GM19467 (cell line): ENCODE measurements at regions not wholly inside any gene's neighbourhood (a gene's known extent, or its start where the extent isn't known, plus 50 kb on each side); places are given as distances from the start of the nearest gene placed in this dataset.

Experiments
- ATAC-seq: cut with Tn5 transposase; IDR thresholded peaks from one replicate; pipeline ENCODE4 v1.9.1; 2021; ENCODE audit warnings: mild to moderate bottlenecking, moderate library complexity; ENCODE audit not compliant: unreplicated experiment

DNA sequence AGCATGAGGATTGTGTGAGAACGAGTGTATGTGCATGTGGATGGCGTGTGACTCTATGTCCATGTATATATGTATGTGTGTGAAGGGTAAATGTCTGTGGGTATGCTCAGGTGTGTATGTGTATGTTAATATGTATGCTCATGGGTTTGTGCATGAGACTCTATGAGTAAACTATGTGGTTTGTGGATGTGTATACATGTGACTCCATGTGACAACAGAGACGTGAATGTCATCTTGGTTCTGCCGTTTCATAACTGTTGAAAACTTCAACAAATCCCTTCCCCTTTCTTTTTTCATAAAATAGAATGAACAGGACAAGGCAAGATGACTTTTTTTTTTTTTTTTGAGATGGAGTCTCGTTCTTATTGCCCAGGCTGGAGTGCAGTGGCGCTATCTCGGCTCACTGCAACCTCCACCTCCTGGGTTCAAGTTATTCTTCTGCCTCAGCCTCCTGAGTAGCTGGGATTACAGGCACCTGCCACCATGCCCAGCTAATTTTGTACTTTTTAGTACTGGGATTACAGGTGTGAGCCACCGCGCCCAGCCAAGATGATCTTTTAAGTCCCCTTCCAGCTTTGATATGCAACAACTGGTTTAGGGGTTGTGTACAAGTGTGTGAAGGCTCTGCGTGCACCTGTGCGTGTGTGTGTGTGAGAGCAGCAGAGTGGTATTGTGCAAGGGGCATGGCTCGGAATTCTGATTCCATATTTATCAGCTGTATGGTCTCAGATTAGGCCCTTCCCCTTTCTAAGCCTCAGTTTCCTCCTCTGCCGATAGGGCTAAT is 106.3 kb downstream of the EBNA1BP2 start:
- ATAC-seq: no peak

- ATAC-seq: no peak
Measured at GRCh38 chr1:43065191-43065590, 106.5 kb upstream of the SLC2A1 start.

DNA sequence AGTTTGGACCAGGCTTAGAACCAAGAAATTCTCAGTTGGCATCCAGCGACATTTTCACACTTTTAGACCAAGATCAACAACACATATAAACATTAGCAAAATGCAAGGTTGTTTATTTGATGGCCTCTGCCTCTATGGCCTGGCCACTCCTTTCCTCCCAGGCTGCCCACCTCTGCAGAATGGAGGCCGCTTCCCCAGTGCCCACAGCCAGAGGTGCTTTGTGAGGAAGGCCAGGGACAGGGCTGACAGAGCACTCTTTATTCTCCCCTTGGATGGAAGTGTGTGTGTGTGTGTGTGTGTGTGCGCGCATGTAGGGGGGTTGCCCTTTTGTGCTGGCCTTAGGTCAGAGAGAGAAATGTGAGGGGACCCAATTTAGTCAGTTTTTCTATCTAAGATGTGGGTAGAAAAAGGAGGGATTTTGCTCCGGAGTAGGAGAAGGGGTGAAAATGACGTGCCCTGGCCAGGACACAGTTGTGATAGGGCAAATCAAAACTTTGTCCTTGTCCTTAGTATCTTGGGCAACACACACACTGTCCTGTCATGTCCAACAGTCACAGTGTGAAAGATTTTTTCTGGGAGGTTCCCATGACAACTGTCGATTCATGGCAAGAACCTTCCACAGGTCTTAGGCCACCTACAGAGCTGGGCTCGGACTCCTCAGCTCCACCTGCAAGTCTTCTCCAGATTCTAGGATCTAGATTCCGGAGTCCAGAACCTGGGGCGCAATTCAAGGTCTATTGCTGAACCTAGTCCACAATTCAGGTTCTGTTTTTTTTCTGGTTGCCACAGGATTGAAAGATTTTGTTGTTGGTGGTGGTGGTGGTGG is 104.9 kb upstream of the SLC2A1 start:
- no peak for ATAC-seq

DNA sequence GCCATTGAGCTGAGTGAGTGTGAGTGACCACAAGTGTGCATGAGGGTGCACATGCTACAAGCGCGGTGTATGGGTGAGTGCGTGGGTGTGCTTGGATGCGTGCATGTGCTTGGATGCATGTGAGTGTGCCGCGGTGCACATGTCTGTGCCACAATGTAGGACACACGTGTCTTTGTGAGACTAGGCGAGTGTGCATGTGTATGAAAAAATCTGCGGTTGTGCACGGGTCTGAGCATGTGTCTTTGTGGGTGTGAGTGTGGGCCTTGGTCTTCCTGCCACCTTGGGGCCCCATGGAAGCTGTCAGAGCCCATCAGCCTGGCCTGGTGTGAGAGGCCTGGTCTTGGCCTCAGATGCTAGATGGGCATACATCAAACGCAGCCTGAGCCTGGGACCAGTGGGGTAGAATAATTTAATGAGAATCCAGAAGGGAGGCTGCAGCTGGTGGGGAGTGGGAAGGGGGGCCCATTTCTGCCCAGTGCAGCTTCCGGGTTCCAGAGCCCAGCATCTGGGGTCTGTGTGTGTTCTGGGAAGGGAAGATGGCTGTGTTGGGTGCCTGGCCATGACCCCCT is 103.9 kb upstream of the SLC2A1 start:
- ATAC-seq: no peak

DNA sequence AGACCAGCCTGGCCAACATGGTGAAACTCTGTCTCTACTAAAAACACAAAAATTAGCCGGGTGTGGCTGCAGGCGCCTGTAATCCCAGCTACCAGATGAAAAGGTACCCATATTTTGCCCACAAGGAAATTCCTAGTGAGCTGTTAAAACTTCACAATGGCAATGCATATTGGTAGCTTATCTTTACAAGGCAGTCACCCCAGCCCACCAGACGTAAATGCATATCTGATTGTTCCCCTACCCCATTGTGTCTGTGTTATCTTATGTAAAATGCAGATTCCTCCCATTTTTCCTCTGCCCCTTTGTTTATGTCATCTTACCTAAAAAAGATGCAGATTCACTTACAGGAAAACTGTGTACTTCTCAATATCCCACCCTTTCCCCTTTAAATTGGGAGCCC is 103.1 kb upstream of the SLC2A1 start:
- no peak for ATAC-seq

DNA sequence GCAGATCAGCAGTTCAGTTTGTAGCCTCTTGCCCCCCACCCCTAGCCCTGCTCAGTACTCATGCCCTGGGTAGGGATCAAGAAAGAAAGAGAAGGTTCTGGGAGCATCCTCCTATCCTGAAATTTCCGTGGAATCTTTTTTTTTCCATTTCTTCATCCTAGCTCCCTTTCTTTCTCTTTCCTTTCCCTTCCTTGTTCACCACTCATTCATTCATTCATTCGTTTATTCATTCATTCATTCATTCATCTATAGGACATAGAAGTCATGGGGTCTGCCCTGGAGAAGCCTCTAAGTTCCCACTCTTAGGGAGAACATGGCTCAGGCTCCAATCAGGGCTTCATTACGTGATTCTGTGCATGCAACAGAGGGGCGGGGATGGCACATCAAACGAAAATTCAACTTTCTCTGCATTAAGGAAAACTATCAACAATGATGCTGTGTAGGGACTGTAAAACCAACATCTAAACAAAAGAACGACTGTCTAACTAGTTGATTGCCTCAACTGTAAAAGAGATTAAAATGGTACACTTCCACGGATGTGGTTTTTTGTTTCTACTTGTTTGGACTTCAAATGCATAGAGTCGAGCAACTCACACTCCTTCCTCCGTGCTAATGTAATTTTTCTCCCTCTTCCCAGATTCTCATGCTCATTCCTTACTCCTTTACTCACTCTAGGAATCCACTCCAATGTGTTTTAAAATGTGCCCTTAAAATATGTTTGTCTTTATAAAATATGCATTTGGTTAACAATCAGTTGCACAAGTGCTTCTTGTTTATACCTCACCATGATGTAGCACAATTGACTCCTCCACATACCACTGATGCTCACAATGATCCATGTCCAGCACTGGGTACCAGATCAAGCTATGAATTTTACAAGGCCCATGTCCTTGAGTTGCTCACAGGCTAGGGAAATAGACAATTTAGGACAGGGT is 101.2 kb upstream of the SLC2A1 start:
- no peak for ATAC-seq

- ATAC-seq: no peak
Measured at GRCh38 chr1:43058545-43059360, 100.1 kb upstream of the SLC2A1 start.

DNA sequence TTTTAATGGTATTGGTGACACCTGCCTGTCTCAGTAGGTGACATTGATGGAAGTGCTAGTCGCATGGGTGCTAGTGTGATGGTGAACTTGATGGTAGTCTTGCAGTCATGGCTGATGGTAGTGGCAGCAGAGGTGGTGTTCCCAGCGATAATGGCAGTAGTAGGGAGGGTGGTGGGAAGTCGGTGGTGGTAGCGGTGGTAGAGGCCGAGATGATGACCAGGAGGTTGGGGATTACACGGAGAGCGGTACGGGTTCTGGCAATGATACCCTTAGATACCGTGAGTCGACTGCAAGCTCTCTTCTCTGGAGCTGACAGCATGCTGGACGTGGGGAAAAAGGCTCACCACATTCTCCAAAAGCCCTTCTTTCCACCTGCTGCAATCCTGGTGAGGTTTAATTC is 99.4 kb upstream of the SLC2A1 start:
- ATAC-seq: no peak

- no peak for ATAC-seq
Measured at GRCh38 chr1:43057567-43057966, 98.9 kb upstream of the SLC2A1 start.

- ATAC-seq: no peak
Measured at GRCh38 chr1:43056981-43057391, 98.3 kb upstream of the SLC2A1 start.

GRCh38 chr1:43056460-43056859 is 97.8 kb upstream of the SLC2A1 start:
- ATAC-seq: no peak

DNA sequence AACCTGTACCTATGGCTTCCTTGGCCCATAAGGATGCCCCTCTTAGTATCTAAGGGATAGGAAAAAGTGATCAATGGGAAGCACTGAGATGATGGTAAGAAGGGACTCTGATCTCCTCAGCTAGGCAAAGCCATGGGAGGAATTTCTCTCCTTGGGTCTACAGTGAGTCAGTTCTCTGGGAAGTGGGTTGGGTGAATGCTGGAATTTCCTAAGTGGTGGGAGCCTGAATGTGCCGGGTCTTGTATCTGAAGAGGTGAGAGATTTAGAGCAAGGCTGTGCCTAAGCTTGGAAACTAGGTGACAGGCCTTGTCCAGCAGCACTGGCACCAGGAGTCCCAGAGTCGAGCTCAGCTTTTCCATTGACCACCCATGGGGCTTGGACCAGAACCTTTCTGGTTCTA is 96.3 kb upstream of the SLC2A1 start:
- ATAC-seq: no peak

DNA sequence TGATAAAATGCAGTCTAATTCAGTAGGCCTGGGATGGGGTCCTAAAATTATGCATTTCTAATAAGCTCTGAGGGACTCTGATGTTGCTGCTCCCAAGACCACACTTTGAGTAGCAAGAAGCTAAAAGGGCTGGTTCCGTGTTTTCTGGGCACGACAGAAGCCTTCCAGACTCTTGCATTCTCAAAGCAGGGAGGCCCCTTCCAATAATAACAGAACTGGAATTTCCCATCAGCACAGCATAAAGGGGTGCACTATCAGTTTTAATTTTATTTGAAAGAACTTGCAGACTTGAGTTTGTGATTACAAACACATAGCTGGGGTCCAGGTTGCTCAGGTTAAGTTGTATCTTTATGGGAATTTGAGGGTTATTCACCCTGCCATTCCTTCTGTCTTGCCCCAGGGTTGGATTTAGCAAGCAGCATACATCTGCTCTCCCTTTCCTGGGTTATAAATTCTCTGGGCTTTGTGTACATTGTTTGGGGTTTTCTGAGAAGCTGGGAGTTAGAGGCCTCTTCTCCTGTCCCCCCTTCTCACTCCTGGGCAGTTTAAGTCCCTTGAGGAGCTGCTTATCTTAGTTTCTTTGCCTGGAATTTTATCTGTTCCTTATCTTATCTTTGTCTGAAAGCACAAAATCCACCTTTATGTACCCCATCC is 94.2 kb upstream of the SLC2A1 start:
- no peak for ATAC-seq

DNA sequence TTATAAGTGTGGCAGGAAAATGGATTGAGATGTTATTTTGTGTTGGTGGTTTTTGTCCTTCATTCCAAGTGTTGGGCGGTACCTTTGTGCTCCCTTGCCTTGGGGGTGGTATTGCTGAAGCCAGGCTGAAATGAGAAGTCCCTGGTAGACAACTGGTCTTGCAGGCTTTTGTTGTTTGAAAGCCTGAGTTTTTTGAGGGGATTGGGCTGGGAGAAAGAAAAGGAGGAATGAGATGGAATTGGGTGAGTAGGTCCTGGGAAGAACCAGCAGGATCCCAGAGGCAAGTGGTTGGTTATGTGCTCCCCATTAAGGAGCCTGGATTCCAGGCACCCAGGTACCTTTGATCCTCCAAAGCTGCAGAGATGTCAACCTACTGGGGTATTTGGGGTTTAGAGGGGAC is 93.7 kb upstream of the SLC2A1 start:
- no peak for ATAC-seq

DNA sequence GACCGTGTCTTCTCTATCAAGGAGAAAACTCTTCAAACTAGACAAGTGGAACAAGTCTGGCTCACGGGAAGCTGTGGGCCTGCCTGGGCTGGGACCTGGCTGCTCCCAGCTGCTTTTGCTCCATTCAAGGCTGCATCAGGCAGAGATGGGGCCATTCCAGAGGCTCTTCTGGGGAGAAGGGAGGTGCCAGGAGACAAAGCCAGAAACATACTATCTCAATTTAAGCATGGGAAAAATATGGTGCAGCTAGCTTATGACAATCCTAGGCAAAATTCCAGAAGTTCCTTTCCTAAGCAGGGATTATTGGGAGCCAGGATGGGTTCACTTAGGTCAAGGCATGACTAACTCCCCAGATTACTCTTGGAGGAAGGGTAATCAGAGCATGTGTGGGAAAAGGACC is 90.8 kb upstream of the SLC2A1 start:
- ATAC-seq: no peak

DNA sequence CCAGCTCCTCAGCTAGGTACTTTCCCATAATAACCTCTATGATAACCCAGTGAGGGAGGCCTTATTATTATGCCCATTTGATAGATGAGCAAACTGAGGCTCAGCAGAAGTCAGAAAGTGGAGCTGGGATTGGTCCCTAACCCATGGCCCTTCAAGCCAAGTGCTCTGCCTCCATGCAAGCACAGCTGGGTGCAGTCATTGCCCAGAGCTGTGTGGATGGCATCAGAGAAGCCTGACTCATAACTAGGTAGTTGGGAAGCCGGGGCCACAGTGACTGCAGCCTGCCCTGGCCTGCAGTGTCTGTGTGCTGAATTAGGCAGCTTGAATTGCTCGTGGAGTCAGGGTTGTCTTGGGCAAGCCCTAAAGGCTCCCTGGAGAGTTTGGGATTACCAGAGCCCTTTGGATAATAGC is 89.9 kb upstream of the SLC2A1 start:
- no peak for ATAC-seq

- no peak for ATAC-seq
Measured at GRCh38 chr1:43047135-43047534, 88.5 kb upstream of the SLC2A1 start.

DNA sequence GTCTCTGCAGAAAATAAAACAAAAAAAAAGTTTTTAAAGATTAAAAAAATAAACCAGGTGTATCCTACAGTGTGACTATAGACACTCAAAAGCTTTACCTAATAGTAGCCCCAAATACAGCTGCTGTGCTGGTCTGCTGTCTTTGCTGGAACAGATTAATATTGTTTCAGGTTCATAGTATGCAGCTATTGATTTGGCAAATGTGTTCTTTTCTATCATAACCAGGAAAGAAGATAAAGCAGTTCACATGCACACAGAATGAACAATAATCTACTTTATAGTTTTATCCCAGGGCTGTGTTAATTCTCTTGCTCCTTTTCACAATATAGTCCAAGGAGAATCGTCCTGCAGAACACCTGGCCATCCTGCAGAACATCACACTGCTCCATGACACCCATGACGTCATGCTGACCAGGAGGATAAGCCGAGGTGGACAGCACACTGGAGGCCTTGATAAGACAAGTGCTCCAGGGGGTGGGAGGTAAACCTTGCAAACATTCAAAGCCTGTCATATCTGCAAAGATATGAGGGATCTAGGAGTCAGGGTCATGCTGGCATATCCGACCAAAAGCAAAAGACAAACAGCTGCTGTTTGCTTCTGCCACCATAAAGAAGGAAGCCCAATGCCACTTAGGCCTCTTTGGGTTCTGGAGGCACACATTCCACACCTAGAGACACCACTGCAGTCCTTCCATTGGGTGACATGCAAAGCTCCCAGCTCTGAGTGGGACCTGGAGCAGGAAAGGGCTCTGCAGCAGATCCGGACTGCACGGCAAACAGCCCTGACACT is 86.1 kb upstream of the SLC2A1 start:
- no peak for ATAC-seq

GRCh38 chr1:43043695-43044094 is 85.0 kb upstream of the SLC2A1 start:
- ATAC-seq: no peak
